ENCODE measurements at regions not wholly inside any gene's neighbourhood (a gene's known extent, or its start where the extent isn't known, plus 50 kb on each side); places are given as distances from the start of the nearest gene placed in this dataset.
A peak's percentile ranks its signal among the peaks of the same experiment; 100 is the strongest.

DNA sequence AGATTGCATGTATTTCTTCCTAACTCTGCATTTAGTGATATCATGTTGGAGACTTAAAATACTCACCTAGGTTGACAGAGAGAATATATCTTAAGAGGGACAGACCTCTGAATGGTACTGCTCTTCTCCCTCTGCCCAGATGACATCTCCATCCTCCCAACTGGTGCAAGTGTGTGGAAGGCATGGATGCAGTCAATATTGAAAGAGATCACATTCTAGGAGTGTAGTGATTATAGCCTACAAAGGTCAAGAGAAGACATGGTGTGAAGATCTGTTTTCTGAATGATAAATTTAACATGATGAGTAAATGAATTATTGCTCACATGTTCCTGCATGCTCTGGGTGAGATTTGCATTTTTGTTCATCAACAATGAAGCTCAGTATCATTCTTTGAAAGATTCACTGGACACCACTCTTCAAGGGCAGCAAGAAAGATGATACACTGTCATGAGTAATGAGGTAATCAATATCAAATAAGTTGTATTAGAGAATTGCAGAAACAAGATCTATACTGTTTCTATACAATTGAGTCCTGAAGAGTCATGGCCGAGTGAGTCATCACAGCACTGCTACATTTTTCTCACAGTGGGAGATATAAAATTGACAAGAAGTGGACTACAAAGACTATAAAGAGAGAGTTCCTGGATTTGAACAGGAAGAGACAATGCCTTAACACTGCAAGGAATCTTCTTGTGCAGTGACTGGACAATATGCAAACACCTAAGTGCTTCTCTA lies 183.3 kb upstream of the KRR1 start:
- TF ChIP-seq POLR2AphosphoS5 (IDR thresholded peaks at IDR 0.05; ENCODE audit: low read depth, low read length) (no peak), TAF1 (IDR thresholded peaks at IDR 0.05; ENCODE audit: borderline replicate concordance, insufficient read depth, low read length) (no peak)

DNA sequence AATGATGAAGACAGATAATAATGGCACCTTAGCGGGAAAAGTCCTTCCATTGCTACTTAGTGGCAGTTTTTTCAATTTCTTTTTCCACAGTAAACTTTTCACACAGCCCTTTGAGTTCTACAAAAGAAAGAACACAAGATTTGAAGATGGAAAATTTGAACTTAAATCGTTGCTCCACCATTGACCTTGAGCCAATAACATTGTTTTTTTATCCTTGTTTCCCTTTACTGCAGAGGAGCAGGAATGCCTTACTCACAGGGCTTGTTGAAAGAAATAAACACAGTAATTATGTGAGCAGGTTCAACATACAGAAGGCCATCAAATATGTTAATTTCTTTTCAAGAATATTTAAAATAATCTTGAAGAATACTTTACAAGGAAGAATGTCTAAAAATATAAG lies 181.5 kb upstream of the KRR1 start:
- TF ChIP-seq FOXP2 (optimal IDR thresholded peaks at IDR 0.05; ENCODE audit: borderline replicate concordance, extremely low read depth, extremely low read length, insufficient read depth) (no peak), POLR2AphosphoS5 (IDR thresholded peaks at IDR 0.05; ENCODE audit: low read depth, low read length) (no peak), SIN3A (IDR thresholded peaks at IDR 0.05; ENCODE audit: borderline replicate concordance, insufficient read depth, low read length) (no peak), TAF1 (IDR thresholded peaks at IDR 0.05; ENCODE audit: borderline replicate concordance, insufficient read depth, low read length) (no peak)
- TF ChIP-seq, protein P1, sequence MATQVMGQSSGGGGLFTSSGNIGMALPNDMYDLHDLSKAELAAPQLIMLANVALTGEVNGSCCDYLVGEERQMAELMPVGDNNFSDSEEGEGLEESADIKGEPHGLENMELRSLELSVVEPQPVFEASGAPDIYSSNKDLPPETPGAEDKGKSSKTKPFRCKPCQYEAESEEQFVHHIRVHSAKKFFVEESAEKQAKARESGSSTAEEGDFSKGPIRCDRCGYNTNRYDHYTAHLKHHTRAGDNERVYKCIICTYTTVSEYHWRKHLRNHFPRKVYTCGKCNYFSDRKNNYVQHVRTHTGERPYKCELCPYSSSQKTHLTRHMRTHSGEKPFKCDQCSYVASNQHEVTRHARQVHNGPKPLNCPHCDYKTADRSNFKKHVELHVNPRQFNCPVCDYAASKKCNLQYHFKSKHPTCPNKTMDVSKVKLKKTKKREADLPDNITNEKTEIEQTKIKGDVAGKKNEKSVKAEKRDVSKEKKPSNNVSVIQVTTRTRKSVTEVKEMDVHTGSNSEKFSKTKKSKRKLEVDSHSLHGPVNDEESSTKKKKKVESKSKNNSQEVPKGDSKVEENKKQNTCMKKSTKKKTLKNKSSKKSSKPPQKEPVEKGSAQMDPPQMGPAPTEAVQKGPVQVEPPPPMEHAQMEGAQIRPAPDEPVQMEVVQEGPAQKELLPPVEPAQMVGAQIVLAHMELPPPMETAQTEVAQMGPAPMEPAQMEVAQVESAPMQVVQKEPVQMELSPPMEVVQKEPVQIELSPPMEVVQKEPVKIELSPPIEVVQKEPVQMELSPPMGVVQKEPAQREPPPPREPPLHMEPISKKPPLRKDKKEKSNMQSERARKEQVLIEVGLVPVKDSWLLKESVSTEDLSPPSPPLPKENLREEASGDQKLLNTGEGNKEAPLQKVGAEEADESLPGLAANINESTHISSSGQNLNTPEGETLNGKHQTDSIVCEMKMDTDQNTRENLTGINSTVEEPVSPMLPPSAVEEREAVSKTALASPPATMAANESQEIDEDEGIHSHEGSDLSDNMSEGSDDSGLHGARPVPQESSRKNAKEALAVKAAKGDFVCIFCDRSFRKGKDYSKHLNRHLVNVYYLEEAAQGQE (IDR thresholded peaks at IDR 0.05; ENCODE audit: insufficient read depth in 1 of 2, low read depth in 2 of 2, low read length in 2 of 2): no peak

DNA sequence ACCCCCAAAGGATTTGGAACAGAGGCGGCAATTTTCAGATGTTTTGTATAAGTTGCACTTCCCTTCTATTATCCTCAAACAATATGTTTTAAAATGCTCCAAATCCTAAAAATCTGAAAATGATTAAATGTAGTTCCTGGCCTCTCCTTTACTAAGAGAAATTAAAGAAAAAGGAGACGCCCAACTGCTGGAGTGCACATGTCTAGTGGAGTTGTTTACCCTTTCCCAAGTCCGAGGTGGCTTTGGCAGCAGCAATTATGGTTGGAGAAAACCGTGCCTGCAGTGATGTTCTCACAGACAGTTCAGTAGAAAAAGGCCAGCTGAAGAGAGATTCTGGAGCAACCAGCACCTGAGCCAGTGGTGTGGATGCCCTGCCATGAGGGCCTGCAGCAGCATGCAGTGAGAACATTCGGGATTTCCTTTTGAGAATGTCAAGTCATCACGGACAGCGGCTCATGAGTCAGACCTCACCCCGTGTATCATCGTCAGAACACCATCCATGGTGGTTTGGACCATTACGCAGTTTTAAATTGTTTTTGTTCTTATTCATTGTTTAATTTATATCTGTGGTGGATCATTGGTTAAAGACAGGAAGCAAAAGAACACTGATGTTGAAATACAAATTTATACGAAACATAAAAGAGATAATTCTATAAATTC lies 179.0 kb upstream of the KRR1 start:
- TF ChIP-seq, protein P1 (IDR thresholded peaks at IDR 0.05; ENCODE audit: insufficient read depth in 1 of 2, low read depth in 2 of 2, low read length in 2 of 2): peak in 1 of 2 experiments; percentile 52; a peak in 1 of 4 replicates
- TF ChIP-seq SIN3A (IDR thresholded peaks at IDR 0.05; ENCODE audit: borderline replicate concordance, insufficient read depth, low read length): no peak

DNA sequence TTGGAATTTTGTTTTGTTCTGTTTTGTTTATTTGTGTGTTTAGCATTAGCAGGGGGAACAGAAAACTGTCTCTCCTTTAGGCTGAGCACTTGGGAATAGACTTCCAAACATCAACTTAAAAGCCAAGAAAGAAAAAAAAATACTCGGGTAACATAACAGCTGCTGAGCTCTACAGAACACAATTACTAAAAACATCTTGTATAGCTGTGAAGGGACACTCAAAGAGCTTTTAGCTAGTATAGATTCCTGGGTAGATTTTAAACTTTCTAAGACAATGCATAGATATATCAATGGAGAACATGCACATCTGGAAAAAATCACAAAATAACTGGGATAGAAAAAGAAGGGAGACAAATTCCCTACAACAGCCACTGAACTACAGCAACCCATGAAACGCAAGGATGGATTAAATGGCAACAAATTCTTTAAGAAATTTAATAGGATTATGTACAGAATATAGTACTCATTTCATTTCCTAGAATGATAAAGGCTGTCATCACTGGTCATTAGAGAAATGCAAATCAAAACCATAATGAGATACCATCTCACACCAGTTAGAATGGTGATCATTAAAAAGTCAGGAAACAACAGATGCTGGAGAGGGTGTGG lies 174.3 kb upstream of the KRR1 start:
- TF ChIP-seq SIN3A (IDR thresholded peaks at IDR 0.05; ENCODE audit: borderline replicate concordance, insufficient read depth, low read length) (no peak), TAF1 (IDR thresholded peaks at IDR 0.05; ENCODE audit: borderline replicate concordance, insufficient read depth, low read length) (no peak), FOXP2 (optimal IDR thresholded peaks at IDR 0.05; ENCODE audit: borderline replicate concordance, extremely low read depth, extremely low read length, insufficient read depth) (no peak), POLR2AphosphoS5 (IDR thresholded peaks at IDR 0.05; ENCODE audit: low read depth, low read length) (no peak)
- TF ChIP-seq, protein P1 (IDR thresholded peaks at IDR 0.05; ENCODE audit: insufficient read depth in 1 of 2, low read depth in 2 of 2, low read length in 2 of 2): no peak

DNA sequence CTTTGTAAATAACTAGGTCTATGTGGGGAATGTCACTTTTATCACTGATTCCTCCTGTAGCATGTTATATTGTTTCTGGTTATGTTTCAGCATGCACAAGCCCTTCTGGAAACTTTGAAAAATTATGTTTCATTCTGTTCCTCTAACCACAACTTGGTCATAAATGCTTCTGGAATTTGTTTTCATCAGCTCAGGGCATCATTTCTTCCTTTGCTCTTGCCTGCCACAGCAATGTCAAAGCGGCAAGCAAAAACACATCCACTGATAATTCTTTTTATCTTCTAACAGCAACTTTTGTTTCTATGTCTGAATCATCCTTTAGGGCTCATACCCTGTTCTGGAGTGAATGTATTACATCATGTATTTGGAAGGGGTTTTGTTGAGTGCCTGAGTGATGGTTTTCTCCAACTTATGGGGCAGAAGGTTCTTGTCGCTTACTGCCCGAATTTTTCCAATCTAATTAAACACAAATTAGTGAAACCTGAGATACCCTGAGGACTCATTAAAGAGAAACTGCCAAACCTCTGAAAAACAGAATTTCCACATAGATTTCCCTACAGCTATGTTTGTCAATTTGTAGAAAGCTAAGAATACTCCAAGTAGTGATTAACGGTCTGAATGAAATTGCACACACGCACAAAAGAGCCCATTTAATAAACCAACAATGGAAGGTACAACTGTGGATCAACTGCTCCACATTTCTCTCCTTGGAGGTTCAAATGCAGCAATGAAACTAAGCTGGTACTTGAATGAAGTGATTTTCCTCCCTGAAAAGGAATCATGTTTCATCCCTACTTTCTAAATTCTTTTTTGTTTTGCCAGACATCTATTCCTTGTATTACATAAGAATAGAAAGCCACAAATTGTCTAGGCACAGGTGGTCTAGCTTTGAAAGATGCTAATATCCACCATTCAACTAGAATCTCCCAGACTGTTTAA lies 173.5 kb upstream of the KRR1 start:
- TF ChIP-seq POLR2AphosphoS5 (IDR thresholded peaks at IDR 0.05; ENCODE audit: low read depth, low read length) (no peak), FOXP2 (optimal IDR thresholded peaks at IDR 0.05; ENCODE audit: borderline replicate concordance, extremely low read depth, extremely low read length, insufficient read depth) (no peak), SIN3A (IDR thresholded peaks at IDR 0.05; ENCODE audit: borderline replicate concordance, insufficient read depth, low read length) (no peak)
- TF ChIP-seq, protein P1 (IDR thresholded peaks at IDR 0.05; ENCODE audit: insufficient read depth in 1 of 2, low read depth in 2 of 2, low read length in 2 of 2): no peak

Measured in PFSK-1 (cell line).